ENCODE measurements at regions not wholly inside any gene's neighbourhood (a gene's known extent, or its start where the extent isn't known, plus 50 kb on each side); places are given as distances from the start of the nearest gene placed in this dataset.

DNA sequence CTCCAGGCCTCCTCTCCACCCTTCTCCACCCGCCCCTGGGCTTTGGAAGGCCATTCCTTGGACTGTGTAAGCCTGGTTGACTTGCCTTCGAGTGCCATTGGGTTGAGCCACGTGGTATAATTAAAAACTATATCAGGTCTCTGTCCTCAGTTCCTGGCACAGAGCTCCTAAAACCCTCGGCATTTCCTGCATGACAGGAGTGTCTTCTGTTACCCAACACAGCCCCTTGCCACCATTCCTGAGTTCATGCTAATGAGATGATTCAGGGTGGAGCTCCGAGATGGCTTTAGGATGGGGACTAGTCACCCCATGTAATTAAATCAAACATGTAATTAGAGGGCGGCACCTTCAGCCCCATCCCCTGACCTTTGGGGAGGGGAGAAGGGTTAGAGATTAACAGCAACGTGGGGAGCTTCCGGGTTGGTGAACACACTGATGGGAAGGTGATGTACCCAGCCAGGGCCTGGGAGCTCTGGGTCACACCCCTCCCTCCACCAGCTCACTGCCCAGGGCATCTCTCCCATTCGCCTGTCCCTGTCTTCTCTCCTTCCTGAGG lies 256.4 kb downstream of the FAM43A start:
- Histone ChIP-seq H3K27ac (no peak overlapping the region), H3K4me3 (no peak overlapping the region), H3K27me3 (replicated peaks; ENCODE audit: insufficient read depth) (no peaks in the 10 kb centered on the region), H3K36me3 (no peaks in the 10 kb centered on the region), H3K4me1 (replicated peaks) (no peaks in the 10 kb centered on the region), H3K9me3 (no peaks in the 10 kb centered on the region)
- DNase-seq (ENCODE audit: low spot score): no peak
- intact Hi-C loops (cut with DNase I): no loop called here
- TF ChIP-seq POLR2A (IDR thresholded peaks at IDR 0.05): no peak
- no peak for TF ChIP-seq POLR2AphosphoS5 (IDR thresholded peaks at IDR 0.05)
- TF ChIP-seq, protein P1, sequence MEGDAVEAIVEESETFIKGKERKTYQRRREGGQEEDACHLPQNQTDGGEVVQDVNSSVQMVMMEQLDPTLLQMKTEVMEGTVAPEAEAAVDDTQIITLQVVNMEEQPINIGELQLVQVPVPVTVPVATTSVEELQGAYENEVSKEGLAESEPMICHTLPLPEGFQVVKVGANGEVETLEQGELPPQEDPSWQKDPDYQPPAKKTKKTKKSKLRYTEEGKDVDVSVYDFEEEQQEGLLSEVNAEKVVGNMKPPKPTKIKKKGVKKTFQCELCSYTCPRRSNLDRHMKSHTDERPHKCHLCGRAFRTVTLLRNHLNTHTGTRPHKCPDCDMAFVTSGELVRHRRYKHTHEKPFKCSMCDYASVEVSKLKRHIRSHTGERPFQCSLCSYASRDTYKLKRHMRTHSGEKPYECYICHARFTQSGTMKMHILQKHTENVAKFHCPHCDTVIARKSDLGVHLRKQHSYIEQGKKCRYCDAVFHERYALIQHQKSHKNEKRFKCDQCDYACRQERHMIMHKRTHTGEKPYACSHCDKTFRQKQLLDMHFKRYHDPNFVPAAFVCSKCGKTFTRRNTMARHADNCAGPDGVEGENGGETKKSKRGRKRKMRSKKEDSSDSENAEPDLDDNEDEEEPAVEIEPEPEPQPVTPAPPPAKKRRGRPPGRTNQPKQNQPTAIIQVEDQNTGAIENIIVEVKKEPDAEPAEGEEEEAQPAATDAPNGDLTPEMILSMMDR (IDR thresholded peaks at IDR 0.05): no peak
- 73% methylated on average over 9 of the region's 9 CpGs for WGBS

DNA sequence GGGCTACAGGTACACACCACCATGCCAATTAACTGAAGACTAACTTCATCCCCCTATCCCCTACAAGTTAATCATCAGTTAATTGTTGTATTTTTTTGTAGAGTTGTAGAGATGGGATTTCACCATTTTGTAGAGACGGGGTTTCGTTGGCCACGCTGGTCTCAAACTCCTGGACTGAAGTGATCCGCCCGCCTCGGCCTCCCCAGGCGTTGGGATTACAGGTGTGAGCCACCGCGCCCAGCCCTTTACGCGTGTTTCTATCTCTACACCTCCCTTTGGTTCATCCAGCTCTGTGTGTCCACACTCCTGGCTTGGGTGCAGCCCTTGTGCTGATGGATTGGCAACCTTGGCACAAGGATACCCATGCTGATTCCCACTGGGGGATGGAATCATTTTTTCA lies 258.8 kb downstream of the FAM43A start:
- H3K9me3 ChIP-seq: no peaks in the 10 kb centered on the region
- H3K27ac ChIP-seq: no peak overlapping the region
- no peak overlapping the region for H3K4me3 ChIP-seq
- no peak for DNase-seq (ENCODE audit: low spot score)
- TF ChIP-seq POLR2AphosphoS5 (IDR thresholded peaks at IDR 0.05) (no peak), POLR2A (IDR thresholded peaks at IDR 0.05) (no peak)
- TF ChIP-seq, protein P1 (IDR thresholded peaks at IDR 0.05): no peak
- H3K4me1 ChIP-seq (replicated peaks): no peaks in the 10 kb centered on the region
- intact Hi-C loops (cut with DNase I): no loop called here
- H3K27me3 ChIP-seq (replicated peaks; ENCODE audit: insufficient read depth): no peaks in the 10 kb centered on the region
- WGBS: 96% methylated on average over 11 of the region's 11 CpGs
- H3K36me3 ChIP-seq: no peaks in the 10 kb centered on the region

GRCh38 chr3:194945508-194945907 lies 259.8 kb downstream of the FAM43A start:
- H3K27me3 ChIP-seq (replicated peaks; ENCODE audit: insufficient read depth): no peaks in the 10 kb centered on the region
- H3K9me3 ChIP-seq: no peaks in the 10 kb centered on the region
- TF ChIP-seq POLR2A (IDR thresholded peaks at IDR 0.05): no peak
- TF ChIP-seq, protein P1 (IDR thresholded peaks at IDR 0.05): no peak
- no peak for TF ChIP-seq POLR2AphosphoS5 (IDR thresholded peaks at IDR 0.05)
- no peak overlapping the region for H3K4me3 ChIP-seq
- H3K4me1 ChIP-seq (replicated peaks): no peaks in the 10 kb centered on the region
- 80% methylated on average over 13 of the region's 13 CpGs for WGBS
- H3K36me3 ChIP-seq: no peaks in the 10 kb centered on the region
- intact Hi-C loops (cut with DNase I): no loop called here
- no peak overlapping the region for H3K27ac ChIP-seq
- no peak for DNase-seq (ENCODE audit: low spot score)

- TF ChIP-seq POLR2AphosphoS5 (IDR thresholded peaks at IDR 0.05) (no peak), POLR2A (IDR thresholded peaks at IDR 0.05) (no peak)
- TF ChIP-seq, protein P1 (IDR thresholded peaks at IDR 0.05): no peak
- intact Hi-C loops (cut with DNase I): no loop called here
- DNase-seq (ENCODE audit: low spot score): no peak
- Histone ChIP-seq H3K4me3 (no peak overlapping the region), H3K9me3 (no peaks in the 10 kb centered on the region), H3K36me3 (no peaks in the 10 kb centered on the region), H3K27me3 (replicated peaks; ENCODE audit: insufficient read depth) (no peaks in the 10 kb centered on the region), H3K27ac (no peak overlapping the region), H3K4me1 (replicated peaks) (no peaks in the 10 kb centered on the region)
- WGBS: 89% methylated on average over 9 of the region's 9 CpGs
Observed at GRCh38 chr3:194946091-194946490, 260.4 kb downstream of the FAM43A start.

DNA sequence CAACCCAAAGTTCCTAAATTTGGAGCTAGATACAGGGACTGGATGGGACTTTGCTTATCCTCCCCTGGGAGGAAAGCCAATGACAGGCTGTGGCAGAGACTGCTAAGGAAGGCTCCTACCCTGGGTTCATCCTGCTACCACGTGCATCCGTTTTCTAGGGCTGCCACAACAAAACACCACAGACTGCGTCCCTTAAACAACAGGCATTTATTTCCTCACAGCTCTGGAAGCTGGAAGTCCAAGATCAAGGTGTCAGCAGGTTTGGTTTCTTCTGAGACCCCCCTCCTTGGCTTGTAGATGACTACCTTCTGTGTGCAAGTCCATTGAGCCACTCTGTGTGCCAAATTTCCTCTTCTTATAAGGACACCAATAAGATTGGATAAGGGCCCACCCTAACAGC lies 263.9 kb downstream of the FAM43A start:
- 89% methylated on average over 3 of the region's 3 CpGs for WGBS
- H3K27me3 ChIP-seq (replicated peaks; ENCODE audit: insufficient read depth): no peaks in the 10 kb centered on the region
- intact Hi-C loops (cut with DNase I): no loop called here

More for the DNA sequence above, 263.9 kb downstream of the FAM43A start:
- no peak for DNase-seq (ENCODE audit: low spot score)
- no peaks in the 10 kb centered on the region for H3K9me3 ChIP-seq
- no peak overlapping the region for H3K4me3 ChIP-seq
- H3K27ac ChIP-seq: no peak overlapping the region
- TF ChIP-seq, protein P1 (IDR thresholded peaks at IDR 0.05): no peak
- no peak for TF ChIP-seq POLR2AphosphoS5 (IDR thresholded peaks at IDR 0.05)
- no peak for TF ChIP-seq POLR2A (IDR thresholded peaks at IDR 0.05)
- H3K4me1 ChIP-seq (replicated peaks): no peaks in the 10 kb centered on the region
- no peaks in the 10 kb centered on the region for H3K36me3 ChIP-seq

Data from prostate gland (tissue), 2 donors.